CD14-positive monocyte (primary cell): ENCODE measurements at regions not wholly inside any gene's neighbourhood (a gene's known extent, or its start where the extent isn't known, plus 50 kb on each side); places are given as distances from the start of the nearest gene placed in this dataset.

Source experiments
- DNase-seq, 3 donors: peaks; one replicate each; pipeline ENCODE4 v3.0.0-alpha.2; 2011 to 2022
- H2AFZ ChIP-seq: 2 replicates; pipeline ENCODE4 v1.6.0; 2012; ENCODE audit warnings: mild to moderate bottlenecking, low read depth, low read length, inconsistent platforms; ENCODE audit not compliant: insufficient read depth, poor library complexity, severe bottlenecking
- H3K27ac ChIP-seq, 2 donors: 1 replicate in 1 of 2; 2 replicates in 1 of 2; pipeline ENCODE4 v1.5.1; 2012 to 2013; ENCODE audit warnings: low read length in 2 of 2, control low read depth in 1 of 2, inconsistent platforms in 1 of 2, low read depth in 1 of 2, mild to moderate bottlenecking in 1 of 2
- H3K27me3 ChIP-seq, 2 donors: one replicate each; pipeline versions ENCODE4 v1.6.0 to v1.6.1; 2011 to 2013; ENCODE audit warnings: low read length in 2 of 2; ENCODE audit not compliant: control insufficient read depth in 2 of 2, insufficient read depth in 2 of 2
- H3K36me3 ChIP-seq, 2 donors: replicated peaks in 1 of 2; 1 replicate in 1 of 2; 2 replicates in 1 of 2; pipeline versions ENCODE4 v1.5.1 to v1.6.1; 2012 to 2013; ENCODE audit warnings: low read length in 2 of 2, control low read depth in 1 of 2, inconsistent platforms in 1 of 2, mild to moderate bottlenecking in 1 of 2; ENCODE audit not compliant: insufficient read depth in 2 of 2, control insufficient read depth in 1 of 2
- H3K4me1 ChIP-seq, 2 donors: 1 replicate in 1 of 2; 2 replicates in 1 of 2; pipeline versions ENCODE4 v1.5.1 to v1.6.1; 2012 to 2013; ENCODE audit warnings: low read length in 2 of 2, control low read depth in 1 of 2, inconsistent platforms in 1 of 2, mild to moderate bottlenecking in 1 of 2, moderate library complexity in 1 of 2; ENCODE audit not compliant: insufficient read depth in 2 of 2, control insufficient read depth in 1 of 2
- H3K4me2 ChIP-seq: replicated peaks from 2 replicates; pipeline ENCODE3; 2012; ENCODE audit warnings: low read length, moderate library complexity, mild to moderate bottlenecking; ENCODE audit not compliant: poor library complexity, severe bottlenecking; ENCODE audit errors: extremely low read depth
- H3K4me3 ChIP-seq, 3 experiments: fragments of 200-600 bp in 1 of 3; sonication (generic) in 1 of 3; replicated peaks in 1 of 3; 1 replicate in 2 of 3; 2 replicates in 1 of 3; pipeline ENCODE4 v1.5.1; 2011 to 2013; ENCODE audit warnings: low read length in 3 of 3, mild to moderate bottlenecking in 3 of 3, control low read depth in 2 of 3, low read depth in 2 of 3, inconsistent platforms in 1 of 3, moderate library complexity in 1 of 3
- H3K79me2 ChIP-seq: 2 replicates; pipeline ENCODE4 v1.6.0; 2012; ENCODE audit warnings: mild to moderate bottlenecking, control low read depth, inconsistent platforms, low read length, moderate library complexity; ENCODE audit not compliant: insufficient read depth
- H3K9ac ChIP-seq: 2 replicates; pipeline ENCODE4 v1.6.0; 2017; ENCODE audit warnings: low read length, mild to moderate bottlenecking; ENCODE audit not compliant: insufficient read depth, poor library complexity, severe bottlenecking
- H3K9me3 ChIP-seq, 2 donors: replicated peaks in 1 of 2; 1 replicate in 1 of 2; 2 replicates in 1 of 2; pipeline versions ENCODE4 v1.5.1 to v1.6.1; 2012 to 2013; ENCODE audit warnings: low read length in 2 of 2, control low read depth in 1 of 2; ENCODE audit not compliant: control insufficient read depth in 1 of 2, insufficient read depth in 1 of 2
- H4K20me1 ChIP-seq: 2 replicates; pipeline ENCODE4 v1.6.0; 2012; ENCODE audit warnings: mild to moderate bottlenecking, low read length, control low read depth, moderate library complexity; ENCODE audit not compliant: insufficient read depth
- H3K27ac Mint-ChIP-seq, 7 donors: one replicate each; pipeline ENCODE4 v1.8.0; 2020; ENCODE audit warnings: mild to moderate bottlenecking in 7 of 7, mixed read lengths in 7 of 7, moderate library complexity in 6 of 7, inconsistent platforms in 2 of 7
- H3K27me3 Mint-ChIP-seq, 3 donors: one replicate each; pipeline ENCODE4 v1.8.0; 2021 to 2022; ENCODE audit warnings: low read depth in 3 of 3, mild to moderate bottlenecking in 3 of 3, mixed read lengths in 3 of 3, moderate library complexity in 3 of 3, inconsistent platforms in 1 of 3
- H3K36me3 Mint-ChIP-seq, 2 donors: one replicate each; pipeline ENCODE4 v1.8.0; 2020; ENCODE audit warnings: mixed read lengths in 2 of 2, inconsistent platforms in 1 of 2, mild to moderate bottlenecking in 1 of 2
- H3K4me1 Mint-ChIP-seq: one replicate; pipeline ENCODE4 v1.8.0; 2020; ENCODE audit warnings: mild to moderate bottlenecking, mixed read lengths
- H3K4me3 Mint-ChIP-seq, 2 donors: one replicate each; pipeline ENCODE4 v1.8.0; 2020; ENCODE audit warnings: mild to moderate bottlenecking in 2 of 2, mixed read lengths in 2 of 2, moderate library complexity in 1 of 2
- H3K9me3 Mint-ChIP-seq, 7 donors: one replicate each; pipeline ENCODE4 v1.8.0; 2020 to 2022; ENCODE audit warnings: mixed read lengths in 7 of 7, mild to moderate bottlenecking in 6 of 7, moderate library complexity in 6 of 7, inconsistent platforms in 2 of 7
- WGBS: methylation state at CpG from one replicate; pipeline ENCODE4 v1.1.5; 2013; ENCODE audit warnings: missing lambda C conversion rate; ENCODE audit not compliant: insufficient coverage; 5-methylcytosine and 5-hydroxymethylcytosine counted together
- intact Hi-C, 2 donors: fragments of 100-400 bp; cut with micrococcal nuclease; formaldehyde crosslinking; loops; one replicate each; pipeline versions ENCODE4 v1.15.0 to v1.15.1; 2023
- TF ChIP-seq, protein P1 (sequence below): fragments of 200-600 bp; IDR thresholded peaks from one replicate; pipeline ENCODE4 v1.8.0; 2022; ENCODE audit warnings: antibody characterized with exemption, mild to moderate bottlenecking

DNA sequence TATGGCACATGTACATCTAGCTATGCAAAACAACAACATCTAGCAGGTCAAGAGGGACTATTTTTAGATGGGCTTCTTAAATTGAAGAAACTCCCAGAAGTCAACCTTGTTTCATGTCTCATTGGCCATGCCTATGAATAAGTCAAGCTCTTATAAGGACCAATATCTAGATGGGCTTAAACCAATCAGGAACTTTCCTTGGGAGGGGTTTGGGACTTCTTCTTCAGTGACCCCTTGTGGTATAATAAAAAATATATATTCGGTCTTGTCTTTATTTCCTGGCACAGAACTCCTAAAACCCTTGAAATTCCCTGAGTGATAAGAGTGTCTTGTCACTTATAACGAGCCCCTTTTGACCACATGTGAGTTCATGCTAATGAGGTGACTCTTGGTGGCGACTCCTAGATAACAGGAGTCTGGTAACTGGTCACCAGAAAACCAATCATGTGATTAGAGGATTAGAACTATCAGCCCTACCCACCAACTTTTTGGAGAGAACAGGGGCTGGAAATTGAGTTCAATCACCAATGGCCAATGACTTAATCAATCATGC, 218.3 kb downstream of the HHIPL2 start:
- Histone ChIP-seq H3K36me3 (no peaks in the 10 kb centered on the region), H3K79me2 (no peaks in the 10 kb centered on the region), H2AFZ (no peak overlapping the region), H3K9ac (no peak overlapping the region), H4K20me1 (no peaks in the 10 kb centered on the region), H3K9me3 (no peaks in the 10 kb centered on the region), H3K4me3 (no peak overlapping the region), H3K27me3 (no peaks in the 10 kb centered on the region), H3K27ac (no peak overlapping the region), H3K4me1 (no peaks in the 10 kb centered on the region), H3K4me2 (no peak overlapping the region)
- 100% methylated on average over 2 of the region's 3 CpGs for WGBS
- Mint-ChIP-seq H3K4me1 (no peaks in the 10 kb centered on the region), H3K4me3 (no peak overlapping the region), H3K27ac (no peak overlapping the region), H3K9me3 (peaks cover 0 to 2% (median 0%) of the 10 kb centered on the region in 7 donors), H3K27me3 (peaks cover 0 to 3% (median 0%) of the 10 kb centered on the region in 3 donors), H3K36me3 (no peaks in the 10 kb centered on the region)
- TF ChIP-seq, protein P1, sequence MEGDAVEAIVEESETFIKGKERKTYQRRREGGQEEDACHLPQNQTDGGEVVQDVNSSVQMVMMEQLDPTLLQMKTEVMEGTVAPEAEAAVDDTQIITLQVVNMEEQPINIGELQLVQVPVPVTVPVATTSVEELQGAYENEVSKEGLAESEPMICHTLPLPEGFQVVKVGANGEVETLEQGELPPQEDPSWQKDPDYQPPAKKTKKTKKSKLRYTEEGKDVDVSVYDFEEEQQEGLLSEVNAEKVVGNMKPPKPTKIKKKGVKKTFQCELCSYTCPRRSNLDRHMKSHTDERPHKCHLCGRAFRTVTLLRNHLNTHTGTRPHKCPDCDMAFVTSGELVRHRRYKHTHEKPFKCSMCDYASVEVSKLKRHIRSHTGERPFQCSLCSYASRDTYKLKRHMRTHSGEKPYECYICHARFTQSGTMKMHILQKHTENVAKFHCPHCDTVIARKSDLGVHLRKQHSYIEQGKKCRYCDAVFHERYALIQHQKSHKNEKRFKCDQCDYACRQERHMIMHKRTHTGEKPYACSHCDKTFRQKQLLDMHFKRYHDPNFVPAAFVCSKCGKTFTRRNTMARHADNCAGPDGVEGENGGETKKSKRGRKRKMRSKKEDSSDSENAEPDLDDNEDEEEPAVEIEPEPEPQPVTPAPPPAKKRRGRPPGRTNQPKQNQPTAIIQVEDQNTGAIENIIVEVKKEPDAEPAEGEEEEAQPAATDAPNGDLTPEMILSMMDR: no peak
- DNase-seq: no peak
- intact Hi-C loops: no loop called here

DNA sequence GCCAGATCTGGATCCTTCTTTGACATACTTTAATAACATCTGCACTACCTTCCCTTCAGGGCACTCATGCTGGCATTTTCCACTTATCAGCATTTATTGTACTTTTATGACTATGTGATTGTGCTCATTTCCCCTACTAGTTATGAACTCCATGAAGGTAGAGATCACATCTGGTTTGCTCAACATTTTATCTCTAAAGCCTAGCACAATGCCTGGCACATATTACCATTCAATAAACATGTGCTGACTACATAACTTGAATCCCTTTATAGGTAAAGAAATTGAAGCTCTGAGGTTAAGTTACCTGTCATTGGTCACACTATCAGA, 221.2 kb downstream of the HHIPL2 start:
- intact Hi-C loops: no loop called here
- Mint-ChIP-seq H3K27ac (no peak overlapping the region), H3K36me3 (no peaks in the 10 kb centered on the region), H3K27me3 (peaks cover 0 to 3% (median 0%) of the 10 kb centered on the region in 3 donors), H3K9me3 (peaks cover 0 to 2% (median 0%) of the 10 kb centered on the region in 7 donors), H3K4me1 (no peaks in the 10 kb centered on the region), H3K4me3 (no peak overlapping the region)
- Histone ChIP-seq H3K27me3 (no peaks in the 10 kb centered on the region), H3K4me3 (no peak overlapping the region), H3K27ac (no peak overlapping the region), H3K4me1 (no peaks in the 10 kb centered on the region), H3K9me3 (no peaks in the 10 kb centered on the region), H3K9ac (no peak overlapping the region), H4K20me1 (no peaks in the 10 kb centered on the region), H3K79me2 (no peaks in the 10 kb centered on the region), H3K4me2 (no peak overlapping the region), H2AFZ (no peak overlapping the region), H3K36me3 (no peaks in the 10 kb centered on the region)
- TF ChIP-seq, protein P1: no peak
- no peak for DNase-seq
